GM21390 (cell line): ENCODE measurements at regions not wholly inside any gene's neighbourhood (a gene's known extent, or its start where the extent isn't known, plus 50 kb on each side); places are given as distances from the start of the nearest gene placed in this dataset.

Source experiments
- ATAC-seq: cut with Tn5 transposase; IDR thresholded peaks from one replicate; pipeline ENCODE4 v1.9.1; 2021; ENCODE audit not compliant: unreplicated experiment

DNA sequence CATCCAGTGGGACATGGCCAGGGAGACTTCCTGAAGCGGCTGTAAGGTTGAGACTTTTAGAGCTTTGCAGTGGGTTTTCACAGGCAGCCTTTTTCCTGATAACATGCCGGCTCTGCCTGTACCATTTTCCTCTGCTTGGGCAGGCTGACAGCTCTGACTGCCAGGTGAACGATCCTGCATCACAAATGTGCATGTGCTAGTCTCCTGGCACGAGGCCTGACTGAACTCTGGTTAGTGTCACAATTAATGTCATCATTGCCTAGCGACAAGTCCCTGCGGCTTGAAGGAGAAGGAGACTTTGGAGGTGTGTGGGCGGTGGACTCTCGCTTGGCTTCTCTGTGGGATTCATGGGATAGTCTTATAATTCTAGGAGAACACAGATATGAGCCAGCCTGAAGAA is 783.6 kb upstream of the TSPY4 start:
- ATAC-seq = no peak

DNA sequence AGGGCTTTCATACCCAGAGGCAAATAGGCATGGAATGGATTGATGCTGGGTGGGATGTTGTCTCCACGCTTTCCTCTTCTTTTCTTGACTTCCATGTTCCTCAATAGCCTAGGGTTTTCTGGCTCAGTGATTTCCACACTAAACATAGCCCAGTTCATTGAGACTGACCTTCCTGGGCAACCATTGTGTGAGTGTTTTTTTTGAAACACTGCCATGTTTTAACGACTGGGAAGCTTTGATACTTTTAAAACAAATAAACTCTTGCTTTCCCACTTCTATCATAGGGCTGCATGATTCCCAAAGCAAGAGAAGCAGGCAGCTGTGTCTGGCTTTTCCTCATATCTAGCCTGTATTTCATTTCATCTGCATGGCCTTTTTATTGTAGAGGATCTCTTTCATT is 775.9 kb upstream of the TSPY4 start:
- ATAC-seq = no peak

- no peak for ATAC-seq
These were observed 774.7 kb upstream of the TSPY4 start for GRCh38 chrY:8562456-8563090.

- no peak for ATAC-seq
These were observed 772.8 kb upstream of the TSPY4 start for GRCh38 chrY:8564421-8564820.

DNA sequence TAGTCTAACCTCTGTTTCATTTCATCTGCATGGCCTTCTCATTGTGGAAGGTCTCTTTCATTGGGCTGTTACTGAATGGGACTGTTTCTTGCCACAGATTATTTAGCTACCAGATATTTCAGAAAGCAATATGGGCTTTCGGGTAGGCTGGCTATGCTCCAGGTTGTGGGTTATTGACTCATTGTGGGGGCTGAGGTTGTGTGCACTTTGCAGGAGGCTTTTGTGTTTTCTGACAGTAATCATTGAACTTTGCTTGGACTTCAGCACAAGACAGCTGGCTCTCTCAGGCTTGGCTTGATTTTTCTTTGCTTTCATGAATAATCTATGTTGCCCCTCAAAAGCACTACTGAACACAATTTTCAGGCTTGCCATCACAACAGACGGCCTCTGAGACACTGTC is 771.1 kb upstream of the TSPY4 start:
- ATAC-seq = no peak

GRCh38 chrY:8570384-8570783 is 766.9 kb upstream of the TSPY4 start:
- ATAC-seq = no peak

DNA sequence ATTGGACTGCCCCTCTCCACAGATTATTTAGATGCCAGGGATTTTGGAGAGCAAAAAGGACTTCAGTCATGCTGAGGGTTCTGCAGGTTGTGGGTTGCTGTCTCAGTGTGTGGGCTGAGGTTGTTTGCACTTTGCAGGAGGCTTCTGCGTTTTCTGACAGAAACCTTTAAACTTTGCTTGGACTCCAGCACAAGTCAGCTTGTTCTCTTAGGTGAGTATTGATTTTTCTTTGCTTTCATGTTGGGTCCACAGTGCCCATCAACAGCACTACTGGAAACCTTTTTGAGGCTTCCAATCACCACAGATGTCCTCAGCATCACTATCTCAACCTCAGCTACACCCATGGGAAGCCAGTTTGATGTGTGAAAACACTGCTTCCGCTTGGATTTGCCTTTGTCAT is 764.3 kb upstream of the TSPY4 start:
- ATAC-seq = no peak

DNA sequence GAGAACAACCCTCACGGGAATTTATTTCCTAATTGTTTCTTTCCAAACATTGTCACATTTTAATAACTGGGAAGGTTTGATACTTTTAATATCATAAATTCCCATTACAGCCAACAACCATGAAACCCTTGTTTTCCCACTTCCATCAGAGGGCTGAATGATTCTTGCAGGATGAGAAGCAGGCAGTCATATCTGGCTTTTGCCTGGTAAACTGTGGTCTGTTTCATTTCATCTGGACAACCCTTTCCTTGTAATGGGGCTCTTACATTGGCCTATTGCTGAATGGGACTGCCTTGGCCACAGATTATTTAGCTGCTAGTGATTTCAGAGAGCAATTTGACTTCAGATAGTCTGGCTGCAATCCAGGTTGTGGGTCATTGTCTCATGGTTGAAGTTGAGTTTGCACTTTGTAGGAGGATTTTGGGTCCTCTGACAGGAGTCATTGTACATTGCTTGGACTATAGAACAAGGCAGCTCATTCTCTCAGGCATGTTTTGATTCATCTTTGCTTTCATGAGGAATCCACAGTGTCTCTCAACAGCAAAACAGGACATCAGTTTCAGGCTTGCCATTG is 754.9 kb upstream of the TSPY4 start:
- no peak for ATAC-seq

DNA sequence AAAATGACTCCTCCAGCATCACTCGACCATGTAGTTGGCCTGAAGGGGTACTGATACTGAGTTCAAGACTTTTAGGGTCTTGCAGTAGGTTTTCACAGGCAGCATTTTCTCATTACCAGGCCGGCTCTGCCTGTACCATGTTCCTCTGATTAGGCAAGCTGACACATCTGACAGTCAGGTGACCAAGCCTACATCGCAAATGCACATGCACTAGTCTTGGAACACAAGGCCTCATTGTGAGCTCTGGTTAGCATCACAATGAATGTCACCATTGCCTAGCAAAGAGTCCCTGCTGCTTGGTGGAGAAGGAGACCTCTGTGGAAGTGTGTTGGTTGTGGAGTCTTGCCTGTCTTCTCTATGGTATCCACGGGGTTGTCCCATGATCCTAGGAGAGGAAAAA is 754.1 kb upstream of the TSPY4 start:
- no peak for ATAC-seq

DNA sequence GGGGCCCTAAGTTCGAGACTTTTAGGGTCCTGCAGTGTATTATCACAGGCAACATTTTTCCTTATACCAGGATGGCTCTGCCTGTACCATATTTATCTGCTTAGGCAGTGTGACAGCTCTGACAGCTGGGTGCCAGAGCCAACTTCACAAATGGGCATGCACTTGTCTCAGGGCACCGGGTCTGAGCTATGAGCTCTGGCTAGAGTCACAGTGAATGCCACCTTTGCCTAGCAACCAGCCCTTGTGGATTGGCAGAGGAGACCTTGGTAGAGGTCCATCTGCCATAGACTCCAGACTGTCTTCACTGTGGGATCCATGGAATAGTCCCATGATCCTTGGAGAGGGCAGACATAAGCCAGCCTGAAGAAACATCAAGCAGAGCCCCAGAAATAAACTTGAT is 746.6 kb upstream of the TSPY4 start:
- no peak for ATAC-seq

GRCh38 chrY:8591821-8592516 is 745.3 kb upstream of the TSPY4 start:
- ATAC-seq = no peak

DNA sequence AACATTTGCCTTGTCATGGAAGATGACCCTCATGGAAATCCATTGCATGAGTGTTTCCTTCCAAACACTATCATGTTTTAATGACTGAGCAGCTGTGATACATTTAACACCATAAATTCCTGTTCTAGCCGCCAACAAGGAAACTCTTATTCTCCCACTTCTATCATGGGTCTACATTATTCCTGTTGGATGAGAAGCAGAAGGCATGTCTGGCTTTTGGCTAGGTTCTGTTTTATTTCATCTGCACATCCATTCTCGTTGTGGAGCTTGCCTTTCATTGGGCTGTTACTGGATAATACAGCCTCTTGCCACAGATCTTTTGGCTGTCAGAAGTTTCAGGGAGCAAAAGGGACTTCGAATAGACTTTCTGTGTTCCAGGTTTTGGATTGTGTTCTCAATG is 742.6 kb upstream of the TSPY4 start:
- no peak for ATAC-seq

DNA sequence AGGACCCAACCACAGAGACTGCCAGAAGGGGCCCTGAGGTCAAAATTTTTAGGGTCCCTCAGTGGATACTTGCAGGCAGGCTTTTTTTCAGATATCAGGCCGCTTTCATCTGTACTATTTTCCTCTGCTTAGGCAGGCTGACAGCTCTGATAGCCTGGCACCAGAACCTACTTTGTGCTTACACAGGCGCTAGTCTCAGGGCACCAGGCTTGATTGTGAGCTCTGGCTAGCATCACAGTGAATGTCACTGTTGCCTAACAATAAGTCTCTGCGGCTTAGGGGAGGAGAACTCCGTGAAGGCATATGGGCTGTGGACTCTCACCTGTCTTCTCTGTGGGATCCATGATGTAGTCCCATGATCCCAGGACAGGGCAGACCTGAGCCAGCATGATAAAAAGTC is 738.1 kb upstream of the TSPY4 start:
- ATAC-seq = no peak

GRCh38 chrY:8610620-8611019 is 726.6 kb upstream of the TSPY4 start:
- ATAC-seq = no peak

GRCh38 chrY:8611815-8612214 is 725.4 kb upstream of the TSPY4 start:
- no peak for ATAC-seq

DNA sequence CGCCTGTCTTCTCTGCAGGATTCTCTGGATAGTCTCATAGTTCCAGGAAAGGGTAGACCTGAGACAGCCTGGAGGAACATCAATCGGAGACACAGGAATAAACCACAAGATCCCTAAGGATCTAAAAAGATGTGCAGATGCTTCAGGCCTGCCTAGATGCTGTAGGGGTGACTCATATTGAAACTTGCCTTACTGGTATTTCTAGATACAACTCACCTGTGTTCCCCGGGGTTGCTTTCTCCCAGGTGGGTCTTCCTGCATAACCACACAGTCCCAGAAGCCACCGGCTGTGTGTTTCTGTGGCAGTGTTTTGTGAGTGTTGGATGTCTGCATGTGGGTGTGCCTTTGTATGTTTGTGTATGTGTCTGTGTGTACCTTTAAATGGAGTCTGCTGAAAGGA is 719.0 kb upstream of the TSPY4 start:
- no peak for ATAC-seq

- ATAC-seq = no peak
These were observed 715.1 kb upstream of the TSPY4 start for GRCh38 chrY:8622156-8622555.

- ATAC-seq = no peak
These were observed 714.4 kb upstream of the TSPY4 start for GRCh38 chrY:8622856-8623255.

DNA sequence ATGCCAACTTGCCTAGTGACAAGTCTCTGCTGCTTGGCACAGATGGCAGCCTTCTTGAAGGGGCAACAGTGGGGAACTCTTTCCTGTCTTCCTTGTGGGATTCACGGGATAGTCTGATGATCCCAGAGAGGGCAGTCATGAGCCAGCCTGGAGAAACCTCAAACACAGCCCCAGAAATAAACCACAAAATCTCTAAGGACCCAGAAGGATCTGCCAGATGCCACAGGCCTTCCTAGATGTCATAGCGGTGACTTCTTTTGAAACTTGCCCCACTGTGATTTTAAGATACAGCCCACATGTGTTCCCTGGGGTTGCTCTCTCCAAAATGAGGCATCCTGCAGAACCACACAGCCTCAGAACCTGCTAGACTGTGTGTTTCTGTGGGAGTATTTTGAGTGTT is 707.6 kb upstream of the TSPY4 start:
- ATAC-seq = no peak

DNA sequence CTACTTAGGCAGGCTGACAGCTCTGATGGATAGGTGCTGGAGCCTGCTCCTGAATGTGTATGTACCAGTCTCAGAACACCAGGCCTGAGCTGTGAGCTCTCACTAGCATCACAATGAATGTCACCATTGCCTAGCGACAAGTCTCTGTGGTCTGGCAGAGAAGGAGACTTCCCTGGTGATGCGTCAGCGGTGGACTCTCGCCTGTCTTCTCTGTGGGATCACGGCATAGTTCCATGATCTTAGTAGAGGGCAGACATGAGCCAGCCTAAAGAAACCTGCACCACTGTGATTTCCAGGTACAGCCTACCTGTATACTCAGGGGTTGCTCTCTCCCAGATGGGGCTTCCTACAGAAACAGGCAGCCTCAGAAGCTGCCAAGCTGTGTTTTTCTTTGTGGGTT is 699.2 kb upstream of the TSPY4 start:
- no peak for ATAC-seq

DNA sequence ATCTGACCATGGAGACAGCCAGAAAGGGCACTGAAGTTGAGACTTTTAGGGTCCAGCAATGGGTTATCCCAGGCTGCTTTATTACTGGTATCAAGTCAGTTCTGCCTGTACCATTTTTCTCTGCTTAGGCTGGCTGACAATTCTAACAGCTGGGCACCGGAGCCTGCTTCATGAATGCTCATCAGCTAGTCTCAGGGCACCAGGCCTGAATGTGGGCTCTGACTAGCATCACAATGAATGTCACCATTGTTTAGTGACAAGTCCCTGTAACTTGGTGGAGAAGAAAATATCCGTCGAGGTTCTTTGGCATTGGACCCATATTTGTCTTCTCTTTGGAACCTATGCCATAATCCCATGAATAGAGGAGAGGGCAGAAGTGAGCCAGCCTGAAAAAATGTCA is 692.3 kb upstream of the TSPY4 start:
- ATAC-seq = no peak

GRCh38 chrY:8652445-8652844 is 684.8 kb upstream of the TSPY4 start:
- no peak for ATAC-seq

DNA sequence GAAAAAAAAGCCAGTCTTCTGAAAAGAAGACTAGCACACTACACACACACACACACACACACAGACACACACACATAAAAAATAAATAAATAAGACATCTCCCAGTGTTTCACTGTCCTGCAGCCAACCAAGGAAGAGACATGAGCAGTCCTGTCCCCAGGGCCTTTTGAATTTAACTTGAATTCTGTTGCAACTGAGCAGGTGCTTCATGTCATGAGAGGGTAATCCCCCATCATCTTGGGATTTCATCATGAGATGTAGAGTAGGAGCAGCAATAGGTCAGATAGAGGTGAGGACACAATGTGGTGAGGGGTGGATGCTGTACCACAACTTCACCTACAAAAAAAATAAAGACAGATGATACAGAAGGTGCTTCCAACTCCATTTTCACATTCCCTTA is 682.2 kb upstream of the TSPY4 start:
- no peak for ATAC-seq
